HEK293 (cell line): ENCODE measurements at regions not wholly inside any gene's neighbourhood (a gene's known extent, or its start where the extent isn't known, plus 50 kb on each side); places are given as distances from the start of the nearest gene placed in this dataset.

ENCODE experiments used
- CTCF ChIA-PET: fragments of 350-600 bp; formaldehyde crosslinking; extraction: SDS; loops from one replicate; lab custom pipeline; 2021; ENCODE audit warnings: antibody characterized with exemption; lab: Yijun Ruan, JAX
- POLR2A ChIA-PET: fragments of 300-600 bp; formaldehyde crosslinking; extraction: SDS; loops from one replicate; lab custom pipeline; 2020; ENCODE audit warnings: antibody characterized with exemption, inconsistent platforms; lab: Yijun Ruan, JAX
- H3K27ac ChIP-seq: fragments of 200-500 bp; sonication (Bioruptor generic); 2 replicates; pipeline ENCODE4 v1.5.1; 2014; ENCODE audit warnings: low read depth, low read length, control low read depth, inconsistent platforms; ENCODE audit errors: extremely low read depth
- H3K36me3 ChIP-seq, 2 experiments: fragments of 200-500 bp in 1 of 2; sonication (Bioruptor generic) in 1 of 2; 1 replicate in 1 of 2; 2 replicates in 1 of 2; pipeline ENCODE4 v1.5.1; 2014 to 2017; ENCODE audit warnings: inconsistent platforms in 2 of 2, low read length in 2 of 2; ENCODE audit not compliant: control insufficient read depth in 2 of 2, insufficient read depth in 1 of 2
- H3K4me1 ChIP-seq: fragments of 200-500 bp; sonication (Bioruptor generic); 2 replicates; pipeline ENCODE4 v1.5.1; 2014; ENCODE audit warnings: mild to moderate bottlenecking, low read length, inconsistent platforms; ENCODE audit not compliant: control insufficient read depth, insufficient read depth
- H3K4me3 ChIP-seq: 2 replicates; pipeline ENCODE4 v1.5.1; 2011; ENCODE audit warnings: low read depth, mild to moderate bottlenecking, control low read depth, low read length, moderate library complexity
- H3K9me3 ChIP-seq: fragments of 200-500 bp; sonication (Bioruptor generic); 2 replicates; pipeline ENCODE4 v1.5.1; 2014; ENCODE audit warnings: low read depth, low read length, inconsistent platforms; ENCODE audit not compliant: control insufficient read depth, insufficient read depth
- ATF2 ChIP-seq: fragments of 450-650 bp; formaldehyde crosslinking; IDR thresholded peaks from 2 replicates; pipeline ENCODE4 v1.5.1; 2016; ENCODE audit warnings: missing biosample characterization, missing genetic modification characterization, low read depth
- BCL6B ChIP-seq: fragments of 450-650 bp; formaldehyde crosslinking; IDR thresholded peaks from 2 replicates; pipeline ENCODE4 v1.5.1; 2017; ENCODE audit warnings: missing biosample characterization, missing genetic modification characterization
- GLI2 ChIP-seq: fragments of 450-650 bp; formaldehyde crosslinking; IDR thresholded peaks from 2 replicates; pipeline ENCODE4; 2017; ENCODE audit warnings: missing biosample characterization, missing genetic modification characterization, low read depth, borderline replicate concordance
- GLIS2 ChIP-seq: fragments of 450-650 bp; formaldehyde crosslinking; IDR thresholded peaks from 2 replicates; pipeline ENCODE4 v1.5.1; 2016; ENCODE audit warnings: missing biosample characterization, missing genetic modification characterization
- KLF7 ChIP-seq: fragments of 450-650 bp; formaldehyde crosslinking; IDR thresholded peaks from 2 replicates; pipeline ENCODE4 v1.5.1; 2016; ENCODE audit warnings: missing biosample characterization, missing genetic modification characterization, borderline replicate concordance
- MEIS1 ChIP-seq: sonication (generic); formaldehyde crosslinking; IDR thresholded peaks from 2 replicates; pipeline ENCODE4 v1.8.1; 2022; ENCODE audit warnings: missing genetic modification reagents, mild to moderate bottlenecking, borderline replicate concordance
- PBX3 ChIP-seq: sonication (generic); formaldehyde crosslinking; IDR thresholded peaks from 2 replicates; pipeline ENCODE4 v1.8.1; 2022; ENCODE audit warnings: mild to moderate bottlenecking, moderate library complexity, missing genetic modification reagents
- SALL2 ChIP-seq: fragments of 450-650 bp; formaldehyde crosslinking; IDR thresholded peaks from 2 replicates; pipeline ENCODE4 v1.5.0; 2017; ENCODE audit warnings: missing biosample characterization, mild to moderate bottlenecking, missing genetic modification characterization, borderline replicate concordance
- ZBTB26 ChIP-seq: fragments of 450-650 bp; formaldehyde crosslinking; optimal IDR thresholded peaks from 2 replicates; pipeline ENCODE3; 2016; ENCODE audit warnings: missing biosample characterization, mild to moderate bottlenecking, missing genetic modification characterization
- ZBTB8A ChIP-seq: fragments of 450-650 bp; formaldehyde crosslinking; IDR thresholded peaks from 2 replicates; pipeline ENCODE4 v1.5.1; 2016; ENCODE audit warnings: missing biosample characterization, missing genetic modification characterization
- ZNF16 ChIP-seq: fragments of 450-650 bp; formaldehyde crosslinking; IDR thresholded peaks from 2 replicates; pipeline ENCODE4 v1.5.1; 2016; ENCODE audit warnings: low read depth, missing biosample characterization, missing genetic modification characterization
- ZNF18 ChIP-seq: fragments of 450-650 bp; formaldehyde crosslinking; IDR thresholded peaks from 2 replicates; pipeline ENCODE4 v1.5.1; 2016; ENCODE audit warnings: missing biosample characterization, missing genetic modification characterization
- ZNF202 ChIP-seq: fragments of 450-650 bp; formaldehyde crosslinking; IDR thresholded peaks from 2 replicates; pipeline ENCODE4 v1.5.1; 2016; ENCODE audit warnings: missing biosample characterization, missing genetic modification characterization, borderline replicate concordance
- ZNF24 ChIP-seq: fragments of 450-650 bp; formaldehyde crosslinking; IDR thresholded peaks from 2 replicates; pipeline ENCODE4 v1.5.1; 2016; ENCODE audit warnings: missing biosample characterization, missing genetic modification characterization
- ZNF311 ChIP-seq: fragments of 450-650 bp; formaldehyde crosslinking; IDR thresholded peaks from 2 replicates; pipeline ENCODE4 v1.5.1; 2017; ENCODE audit warnings: missing biosample characterization, missing genetic modification characterization, borderline replicate concordance
- ZNF416 ChIP-seq: fragments of 450-650 bp; formaldehyde crosslinking; IDR thresholded peaks from 2 replicates; pipeline ENCODE4 v1.5.1; 2016; ENCODE audit warnings: missing biosample characterization, missing genetic modification characterization
- ZNF426 ChIP-seq: fragments of 450-650 bp; formaldehyde crosslinking; IDR thresholded peaks from 2 replicates; pipeline ENCODE4 v1.5.1; 2017; ENCODE audit warnings: missing biosample characterization, missing genetic modification characterization, mild to moderate bottlenecking, inconsistent platforms, moderate library complexity
- ZNF558 ChIP-seq: fragments of 450-650 bp; formaldehyde crosslinking; IDR thresholded peaks from 2 replicates; pipeline ENCODE4 v1.5.1; 2016; ENCODE audit warnings: missing biosample characterization, missing genetic modification characterization
- ZNF621 ChIP-seq: fragments of 450-650 bp; formaldehyde crosslinking; IDR thresholded peaks from 2 replicates; pipeline ENCODE4 v1.5.1; 2017; ENCODE audit warnings: missing biosample characterization, missing genetic modification characterization
- ZNF664 ChIP-seq: fragments of 450-650 bp; formaldehyde crosslinking; IDR thresholded peaks from 2 replicates; pipeline ENCODE4 v1.5.1; 2016; ENCODE audit warnings: missing biosample characterization, missing genetic modification characterization
- ZNF670 ChIP-seq: fragments of 450-650 bp; formaldehyde crosslinking; IDR thresholded peaks from 2 replicates; pipeline ENCODE4 v1.5.1; 2016; ENCODE audit warnings: missing biosample characterization, missing genetic modification characterization, low read depth
- ZNF747 ChIP-seq: fragments of 450-650 bp; formaldehyde crosslinking; IDR thresholded peaks from 2 replicates; pipeline ENCODE4 v1.5.1; 2016; ENCODE audit warnings: missing biosample characterization, missing genetic modification characterization
- ZNF768 ChIP-seq: fragments of 450-650 bp; formaldehyde crosslinking; IDR thresholded peaks from 2 replicates; pipeline ENCODE4 v1.5.1; 2018; ENCODE audit warnings: missing biosample characterization, mild to moderate bottlenecking, missing genetic modification characterization
- ZNF830 ChIP-seq: fragments of 450-650 bp; IDR thresholded peaks from 2 replicates; pipeline ENCODE4 v1.5.0; 2018; ENCODE audit warnings: missing biosample characterization, missing genetic modification characterization, low read depth, mild to moderate bottlenecking, moderate library complexity
- ZSCAN4 ChIP-seq: fragments of 450-650 bp; formaldehyde crosslinking; IDR thresholded peaks from 2 replicates; pipeline ENCODE4 v1.5.1; 2017; ENCODE audit warnings: missing biosample characterization, missing genetic modification characterization
- ZXDB ChIP-seq: fragments of 450-650 bp; formaldehyde crosslinking; IDR thresholded peaks from 2 replicates; pipeline ENCODE4 v1.5.1; 2016; ENCODE audit warnings: missing biosample characterization, missing genetic modification characterization

GRCh38 chr12:58396239-58396638 lies 454.9 kb downstream of the ATP23 start:
- CTCF ChIA-PET, result interaction anchor here (0.6 kb wide), 1 partner anchor 48 kb away, joined by 3 read pairs; no protein-coding TSS in a partner anchor
- Histone ChIP-seq H3K4me3 (no peak overlapping the region), H3K9me3 (no peaks in the 10 kb centered on the region; the same call in 1 of the 2 replicates), H3K27ac (no peak overlapping the region), H3K36me3 (no peaks in the 10 kb centered on the region), H3K4me1 (no peaks in the 10 kb centered on the region)
- POLR2A ChIA-PET, result no interaction called here
- TF ChIP-seq ZNF18 (tag by site-specific recombination), result no peak
- TF ChIP-seq BCL6B (tag by site-specific recombination), result no peak
- TF ChIP-seq, all 188 proteins: peak for 0

- H3K9me3 ChIP-seq, result no peaks in the 10 kb centered on the region; the same call in 1 of the 2 replicates
- CTCF ChIA-PET, result no interaction called here
Measured at GRCh38 chr12:58405363-58405762, 464.0 kb downstream of the ATP23 start.

GRCh38 chr12:58408516-58408915 lies 467.1 kb downstream of the ATP23 start:
- Histone ChIP-seq H3K4me1 (no peaks in the 10 kb centered on the region), H3K9me3 (no peaks in the 10 kb centered on the region), H3K36me3 (no peaks in the 10 kb centered on the region), H3K27ac (no peak overlapping the region), H3K4me3 (no peak overlapping the region)
- CTCF ChIA-PET, result no interaction called here
- POLR2A ChIA-PET, result no interaction called here
- no peak for TF ChIP-seq ZXDB (tag by site-specific recombination)
- TF ChIP-seq ZNF747 (tag by site-specific recombination), result no peak
- TF ChIP-seq ZNF202 (tag by site-specific recombination), result no peak
- TF ChIP-seq GLIS2 (tag by site-specific recombination), result no peak
- TF ChIP-seq ZNF24 (tag by site-specific recombination), result no peak
- TF ChIP-seq BCL6B (tag by site-specific recombination), result no peak
- TF ChIP-seq ATF2 (tag by site-specific recombination), result no peak
- TF ChIP-seq ZNF621 (tag by site-specific recombination), result no peak
- TF ChIP-seq ZSCAN4 (tag by site-specific recombination), result no peak
- TF ChIP-seq ZNF16, result no peak
- TF ChIP-seq PBX3, result no peak
- no peak for TF ChIP-seq ZBTB26 (tag by site-specific recombination)

More at GRCh38 chr12:58405363-58405762, 464.0 kb downstream of the ATP23 start:
- POLR2A ChIA-PET, result no interaction called here
- Histone ChIP-seq H3K4me1 (no peaks in the 10 kb centered on the region), H3K36me3 (no peaks in the 10 kb centered on the region), H3K27ac (no peak overlapping the region), H3K4me3 (no peak overlapping the region)
- TF ChIP-seq KLF7 (tag by site-specific recombination), result no peak
- no peak for TF ChIP-seq ZNF670
- no peak for TF ChIP-seq ZNF311 (tag by site-specific recombination)
- no peak for TF ChIP-seq BCL6B (tag by site-specific recombination)
- TF ChIP-seq SALL2, result no peak
- TF ChIP-seq ZNF768 (tag by site-specific recombination), result no peak
- no peak for TF ChIP-seq ZNF558 (tag by site-specific recombination)
- TF ChIP-seq ZNF416, result no peak
- TF ChIP-seq ZNF426, result no peak
- no peak for TF ChIP-seq ZBTB8A (tag by site-specific recombination)
- no peak for TF ChIP-seq GLI2 (tag by site-specific recombination)
- TF ChIP-seq MEIS1, result no peak
- no peak for TF ChIP-seq ZNF830 (tag by site-specific recombination)
- TF ChIP-seq ZNF664 (tag by site-specific recombination), result no peak
